GM18873 (cell line): ENCODE measurements at regions not wholly inside any gene's neighbourhood (a gene's known extent, or its start where the extent isn't known, plus 50 kb on each side); places are given as distances from the start of the nearest gene placed in this dataset.

Source experiments
- ATAC-seq: cut with Tn5 transposase; IDR thresholded peaks from one replicate; pipeline ENCODE4 v1.9.1; 2021; ENCODE audit warnings: mild to moderate bottlenecking, moderate library complexity, moderate number of reproducible peaks; ENCODE audit not compliant: unreplicated experiment, low FRiP score

DNA sequence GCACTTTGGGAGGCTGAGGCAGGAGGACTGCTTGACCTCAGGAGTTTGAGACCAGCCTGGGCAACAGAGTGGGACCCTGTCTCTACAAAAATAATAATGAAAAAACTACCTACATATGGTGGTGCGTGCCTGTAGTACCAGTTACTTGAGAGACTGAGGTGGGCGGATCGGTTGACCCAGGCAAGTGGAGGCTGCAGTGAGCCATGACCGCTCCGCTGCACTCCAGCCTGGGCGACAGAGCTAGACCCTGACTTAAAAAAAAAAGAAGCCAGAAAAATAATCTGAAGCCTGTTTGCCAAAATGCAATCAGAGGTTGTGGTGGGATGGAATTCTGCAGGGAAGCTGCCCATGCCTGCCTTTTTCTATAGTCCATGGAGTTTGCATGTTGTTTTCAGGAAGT lies 50.4 kb upstream of the GGTA1 start:
- no peak for ATAC-seq

DNA sequence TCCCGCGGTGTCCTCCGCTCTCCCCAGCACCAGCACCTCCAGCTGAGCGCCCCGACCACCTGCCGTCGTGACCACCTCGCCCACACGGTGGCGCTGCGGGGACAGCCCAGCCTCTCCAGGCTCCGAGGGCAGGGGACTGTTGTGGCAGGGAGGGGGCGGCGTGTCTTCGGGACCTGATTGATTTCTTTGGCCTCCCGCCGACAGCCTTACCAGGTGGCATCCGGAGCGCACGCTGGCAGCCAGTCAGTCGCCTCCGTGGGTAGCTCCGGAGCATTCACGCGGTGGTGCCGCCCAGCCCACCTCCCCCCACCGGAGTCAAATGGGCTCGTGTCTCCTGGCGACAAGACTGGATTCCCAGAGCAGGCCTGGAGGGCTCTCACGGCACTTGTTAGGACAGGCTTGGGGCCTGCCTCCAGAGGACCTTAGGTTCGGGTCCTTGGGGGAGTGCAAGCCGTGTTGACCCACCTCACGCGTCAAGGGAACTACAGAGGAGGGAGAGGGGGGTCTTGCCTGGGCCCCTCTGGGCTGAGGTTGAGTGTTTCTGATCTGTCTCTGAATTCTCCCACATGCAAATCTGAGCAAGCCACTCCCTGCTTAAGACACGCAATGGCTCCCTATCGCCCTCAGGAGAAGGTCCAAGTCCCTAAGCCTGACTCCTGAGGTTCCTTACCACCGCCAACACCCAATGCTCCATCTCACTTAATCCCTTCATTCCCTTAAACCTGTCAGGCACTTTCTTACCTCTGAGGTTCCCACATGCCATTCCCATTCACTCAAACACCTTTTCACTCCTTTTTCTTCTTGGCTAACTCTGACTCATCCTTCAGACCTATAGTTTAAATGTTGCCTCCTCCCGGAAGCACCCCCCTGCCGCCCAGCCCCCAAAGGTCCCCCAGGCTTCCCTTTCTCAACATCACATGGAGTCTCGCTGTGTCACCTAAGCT lies 51.2 kb upstream of the GGTA1 start:
- ATAC-seq: peak; percentile 49

DNA sequence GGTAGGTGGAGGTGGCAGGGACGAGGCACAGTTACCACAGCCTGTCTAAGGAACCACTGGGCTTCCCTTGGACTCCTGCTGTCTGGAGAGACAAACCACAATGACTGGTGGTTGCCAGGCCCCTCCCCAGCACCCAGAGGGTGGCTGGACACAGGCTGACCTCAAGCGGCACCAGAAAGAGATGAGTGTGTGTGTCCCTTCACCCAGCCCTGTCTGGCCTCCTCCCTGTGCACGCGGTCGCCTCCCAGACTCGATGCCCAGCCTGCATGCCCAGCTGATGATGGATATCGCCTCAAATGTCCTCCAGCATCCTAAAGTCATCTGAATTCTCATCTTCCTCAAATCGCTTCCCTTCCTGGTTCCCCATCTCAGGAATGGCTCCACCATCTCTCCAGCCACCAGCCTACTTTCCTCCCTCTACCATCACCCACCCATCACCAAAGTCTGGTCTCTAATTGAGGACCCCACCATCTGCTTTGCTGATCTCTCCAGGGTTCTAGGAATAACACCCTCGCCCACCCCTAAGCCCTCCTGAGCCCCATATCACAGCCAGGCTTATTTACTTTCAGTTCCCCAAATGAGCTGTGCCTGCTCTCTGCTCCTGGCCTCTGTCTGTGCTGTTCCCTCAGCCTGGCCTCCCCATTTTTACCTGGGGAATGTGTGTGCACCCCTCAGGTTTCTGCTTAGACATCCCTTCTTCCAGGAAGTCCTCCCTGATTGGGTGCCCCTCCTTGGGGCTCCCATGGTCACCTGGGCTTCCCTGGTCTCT lies 52.5 kb upstream of the GGTA1 start:
- ATAC-seq: no peak

DNA sequence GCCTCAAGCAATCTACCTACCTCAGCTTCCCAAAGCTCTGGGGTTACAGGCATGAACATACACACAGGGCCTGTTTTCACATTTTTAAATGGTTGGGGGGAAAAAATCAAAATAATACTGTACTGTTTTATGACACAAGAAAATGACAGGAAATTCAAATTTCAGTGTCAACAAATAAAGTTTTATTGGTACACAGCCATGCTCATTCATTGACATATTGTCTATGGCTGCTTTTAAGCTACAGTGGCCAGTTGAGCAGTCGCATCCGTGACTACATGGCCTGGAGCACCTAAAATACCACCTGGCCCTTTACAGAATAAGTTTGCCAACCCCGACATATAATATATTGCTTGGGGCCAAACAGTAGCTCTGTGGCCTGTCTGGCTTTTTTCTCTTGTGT lies 56.4 kb upstream of the GGTA1 start:
- ATAC-seq: no peak

DNA sequence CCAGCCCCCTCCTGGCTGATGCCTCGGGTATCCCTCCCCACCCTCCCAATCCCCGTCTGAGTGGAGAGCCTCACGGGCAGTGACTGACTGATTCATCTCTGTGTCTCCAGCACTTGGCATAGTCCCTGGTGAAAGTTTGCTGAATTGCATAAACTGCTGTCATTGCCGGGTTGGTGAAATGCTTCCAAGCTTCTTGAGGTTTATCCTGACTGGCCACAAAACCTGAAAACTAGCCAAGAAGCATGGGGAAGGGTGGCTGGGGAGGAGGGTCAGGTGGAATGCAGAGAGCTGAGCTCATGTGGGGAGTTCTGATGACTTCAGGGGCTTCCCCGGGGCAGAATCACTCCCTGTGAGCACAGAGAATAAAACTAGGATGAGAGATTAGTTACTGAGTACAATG lies 56.9 kb upstream of the GGTA1 start:
- ATAC-seq: no peak

DNA sequence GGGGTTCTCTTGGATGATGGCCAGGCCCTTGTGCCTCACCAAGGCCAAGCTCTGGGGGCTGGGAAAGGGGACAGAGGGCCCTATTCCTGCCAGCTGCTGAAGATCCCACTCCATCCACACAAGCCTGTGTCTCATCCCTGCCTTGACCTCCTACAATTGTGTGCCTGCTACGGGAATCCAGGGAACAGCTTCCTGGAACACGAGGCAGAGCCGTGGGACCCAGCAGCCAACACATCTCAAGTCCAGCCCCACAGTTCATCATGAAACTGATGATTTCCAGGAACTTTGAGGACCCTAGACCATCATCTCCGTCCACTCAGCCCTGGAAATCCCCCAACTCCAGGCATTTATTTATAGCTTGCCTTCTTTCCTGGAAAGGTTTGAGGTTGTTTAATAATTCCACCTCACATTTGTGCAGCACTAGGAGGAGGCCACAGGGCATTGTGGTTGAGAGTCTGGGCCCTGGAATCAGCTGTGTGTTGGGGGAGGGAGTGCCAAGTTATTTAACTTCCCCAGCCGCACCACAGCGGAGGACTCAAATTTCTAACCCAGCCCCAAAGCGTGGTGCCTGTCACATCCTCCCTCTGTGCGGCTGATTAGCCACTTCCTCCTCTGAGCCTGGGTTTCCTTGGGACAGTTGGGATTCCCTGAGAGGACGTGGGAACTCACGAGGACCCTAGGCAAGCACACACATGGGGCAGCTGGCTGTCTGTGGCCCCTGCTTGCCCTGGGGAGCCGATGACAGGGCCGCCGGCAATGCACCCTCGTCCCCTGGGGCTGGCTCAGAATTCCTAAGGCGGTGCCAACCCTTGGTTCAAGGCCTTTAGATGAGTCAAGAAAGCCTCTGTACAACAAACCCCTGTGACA lies 58.2 kb upstream of the GGTA1 start:
- no peak for ATAC-seq

DNA sequence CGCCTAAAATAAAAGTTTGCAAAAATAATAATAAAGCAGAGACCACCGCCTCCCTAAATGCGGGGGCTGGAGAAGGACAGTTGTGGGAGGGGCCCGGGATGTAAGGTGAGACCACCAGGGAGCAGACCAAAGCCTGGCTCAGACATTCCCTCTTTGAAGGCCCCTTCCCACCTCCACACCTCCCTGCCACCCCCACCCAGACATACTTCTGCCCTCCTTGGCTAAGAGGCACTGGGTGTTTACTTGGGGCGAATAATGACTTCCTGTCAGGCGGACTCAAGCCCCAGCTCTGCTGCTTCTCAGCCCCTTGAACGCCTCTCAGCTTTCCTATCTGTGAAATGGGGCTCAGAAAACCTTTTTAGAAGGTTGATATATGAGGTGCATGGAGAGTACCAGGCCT lies 58.8 kb upstream of the GGTA1 start:
- ATAC-seq: no peak

DNA sequence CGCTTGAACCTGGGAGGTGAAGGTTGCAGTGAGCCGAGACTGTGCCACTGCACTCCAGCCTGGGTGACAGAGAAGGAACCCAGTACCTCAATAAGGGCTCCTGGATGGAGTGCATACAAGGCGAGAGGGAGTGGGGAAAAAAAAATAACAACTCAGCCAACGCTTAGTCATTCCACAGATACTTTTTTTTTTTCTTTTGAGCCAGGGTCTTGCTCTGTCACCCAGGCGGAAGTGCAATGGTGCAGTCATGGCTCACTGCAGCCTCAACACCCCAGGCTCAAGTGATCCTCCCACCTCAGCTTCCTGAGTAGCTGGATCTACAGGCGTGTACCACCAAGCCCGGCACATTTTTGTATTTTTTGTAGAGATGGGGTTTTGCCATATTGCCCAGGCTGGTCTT lies 59.5 kb upstream of the GGTA1 start:
- no peak for ATAC-seq

DNA sequence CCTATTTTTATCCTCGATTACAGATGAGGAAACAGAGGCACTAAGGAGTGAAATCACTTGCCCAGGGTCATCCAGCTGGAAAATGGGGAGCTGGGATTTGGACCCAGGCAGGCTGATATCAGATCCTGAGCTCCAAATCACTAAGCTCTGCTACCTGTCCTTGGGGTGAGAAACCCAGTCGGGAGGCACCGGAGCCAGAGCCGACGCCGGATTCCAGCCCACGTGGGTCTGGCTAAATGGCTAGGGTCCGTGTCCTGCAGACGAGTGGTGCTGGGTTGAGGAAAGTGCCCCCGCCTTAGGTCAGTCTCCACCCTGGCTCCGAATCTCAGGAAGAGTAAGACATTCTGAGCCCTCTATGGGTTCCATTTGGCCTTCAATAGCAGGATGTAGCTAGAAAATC lies 61.3 kb upstream of the GGTA1 start:
- no peak for ATAC-seq

DNA sequence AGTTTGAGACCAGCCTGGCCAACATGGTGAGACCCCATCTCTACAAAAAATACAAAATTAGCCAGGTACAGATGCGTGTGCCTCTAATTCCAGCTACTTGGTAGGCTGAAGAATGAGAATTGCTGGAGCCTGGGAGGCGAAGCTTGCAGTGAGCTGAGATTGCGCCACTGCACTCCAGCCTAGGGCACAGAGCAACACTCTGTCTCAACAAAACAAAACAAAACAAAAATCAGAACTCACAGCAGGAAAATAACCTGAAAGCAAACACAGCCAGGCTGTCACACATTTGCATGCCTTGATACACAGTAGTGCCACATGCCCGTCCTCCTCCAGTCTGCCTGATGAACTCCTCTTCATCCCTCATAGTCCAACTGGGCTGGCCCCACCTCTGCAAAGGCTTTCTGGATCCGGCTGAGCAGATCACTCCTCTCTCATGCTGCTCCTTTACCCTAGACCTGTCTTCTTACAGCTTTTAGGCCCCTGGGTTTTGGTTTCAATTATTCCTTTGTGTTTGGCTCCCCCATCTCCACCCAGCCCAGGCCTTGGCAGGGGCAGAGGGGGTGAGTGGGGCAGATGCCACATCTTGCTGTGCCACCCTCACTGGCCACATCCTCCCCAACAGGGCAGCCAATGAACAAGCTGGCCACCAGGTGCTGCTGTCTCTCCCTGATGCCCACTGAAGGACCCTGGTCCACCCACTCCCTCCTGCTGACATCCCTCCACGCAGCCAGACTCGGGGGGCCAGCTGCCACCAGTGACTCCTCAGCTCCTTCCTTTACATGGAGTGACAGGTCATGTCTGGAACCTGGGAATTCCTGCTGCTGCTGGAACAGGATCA lies 62.0 kb upstream of the GGTA1 start:
- ATAC-seq: no peak

DNA sequence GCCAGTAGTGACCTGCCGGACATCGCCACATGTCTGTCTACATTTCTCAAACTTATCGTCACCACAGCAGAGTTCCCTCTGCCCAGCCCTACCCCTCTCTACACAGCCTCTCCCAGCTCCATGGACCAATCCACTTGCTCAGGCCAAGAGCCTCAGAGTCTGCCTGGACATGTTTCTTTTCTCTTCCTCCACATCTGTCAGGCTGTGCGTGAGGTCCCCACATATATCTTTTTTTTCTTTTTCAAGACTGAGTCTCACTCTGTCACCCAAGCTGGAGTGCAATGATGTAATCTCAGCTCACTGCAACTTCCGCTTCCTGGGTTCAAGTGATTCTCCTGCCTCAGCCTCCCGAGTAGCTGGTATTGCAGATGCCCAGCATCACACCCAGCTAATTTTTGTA lies 62.7 kb upstream of the GGTA1 start:
- ATAC-seq: no peak

DNA sequence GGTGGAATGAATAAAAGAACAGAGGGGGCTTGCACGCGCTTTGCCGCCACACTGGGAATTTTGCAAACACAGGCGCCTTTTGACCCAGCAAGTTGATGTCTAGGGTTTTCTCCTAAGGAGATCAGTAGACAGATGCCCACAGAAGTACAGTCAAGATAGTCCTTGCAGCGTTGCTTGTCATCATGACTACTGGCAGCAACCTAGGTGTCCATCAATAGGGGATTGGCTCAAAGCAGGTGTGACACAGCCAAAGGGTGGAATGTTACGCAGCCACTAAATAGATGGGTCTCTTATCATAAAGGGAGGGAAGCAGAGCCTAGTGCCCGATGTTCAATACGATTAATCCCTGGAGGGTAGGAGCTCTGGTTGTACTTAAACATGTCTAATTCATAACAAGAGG lies 63.8 kb upstream of the GGTA1 start:
- ATAC-seq: no peak

DNA sequence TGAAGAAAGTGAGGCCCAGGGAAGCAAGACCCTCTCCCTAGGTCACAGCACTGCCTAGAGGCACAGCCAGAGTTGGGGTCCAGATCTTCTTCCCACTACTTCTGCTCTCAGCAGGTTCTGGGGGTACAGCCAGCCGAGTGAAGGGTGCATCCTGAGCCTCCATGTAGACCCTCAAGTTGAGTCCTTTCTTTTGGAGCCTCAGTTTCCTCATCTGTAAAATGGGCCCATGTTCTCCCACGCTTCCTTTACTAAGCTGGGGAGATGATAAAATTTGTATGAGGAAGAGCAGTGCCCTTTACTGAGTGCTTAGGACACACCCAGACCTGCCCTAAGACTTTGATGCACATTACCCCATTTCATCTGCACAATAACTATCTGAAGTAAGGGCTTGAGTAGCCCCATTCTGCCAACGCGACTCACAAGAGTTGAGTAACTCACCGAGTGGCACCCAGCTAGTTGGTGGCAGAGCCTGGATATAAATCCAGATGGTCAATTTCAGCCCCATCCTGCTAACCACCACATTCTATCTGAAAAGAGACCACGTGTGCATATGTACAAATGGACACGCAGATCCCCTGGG lies 64.3 kb upstream of the GGTA1 start:
- ATAC-seq: no peak

DNA sequence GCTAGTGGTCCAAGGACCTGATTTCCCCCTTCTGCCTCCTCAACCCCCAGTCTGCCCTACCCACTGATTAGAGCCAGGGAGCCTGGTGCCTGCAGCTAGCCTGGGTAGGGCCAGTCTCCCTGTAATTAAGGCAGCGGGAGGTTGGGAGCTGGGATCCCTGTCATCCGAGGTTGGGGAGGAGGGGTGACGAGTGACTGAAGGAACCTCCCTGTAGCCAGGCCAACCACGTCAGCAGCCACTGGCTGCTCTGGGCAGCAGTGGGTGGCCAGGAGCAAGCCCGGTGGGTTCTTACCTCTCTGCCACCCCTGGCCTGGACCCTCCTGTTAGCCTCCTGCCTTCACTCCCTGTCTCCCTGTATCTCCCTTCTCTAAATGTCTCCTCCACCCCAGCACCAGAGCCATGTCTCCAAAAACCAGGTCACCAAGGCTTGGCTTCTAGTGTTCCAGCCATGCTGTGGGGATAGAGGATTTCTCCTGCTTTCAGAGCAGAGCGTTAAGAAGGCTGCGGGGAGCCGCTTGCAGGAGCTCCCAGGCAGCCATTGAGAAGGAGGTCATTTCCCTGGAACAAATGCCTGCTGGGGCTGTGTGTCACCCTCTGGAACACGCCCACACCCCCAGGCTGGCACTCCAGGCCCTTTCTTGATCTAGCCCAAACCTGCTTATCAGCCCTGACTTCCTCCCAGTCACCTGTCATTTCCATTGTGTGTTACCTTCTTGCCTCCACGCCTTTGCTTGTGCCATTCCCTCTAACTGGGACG lies 65.0 kb upstream of the GGTA1 start:
- ATAC-seq: no peak

DNA sequence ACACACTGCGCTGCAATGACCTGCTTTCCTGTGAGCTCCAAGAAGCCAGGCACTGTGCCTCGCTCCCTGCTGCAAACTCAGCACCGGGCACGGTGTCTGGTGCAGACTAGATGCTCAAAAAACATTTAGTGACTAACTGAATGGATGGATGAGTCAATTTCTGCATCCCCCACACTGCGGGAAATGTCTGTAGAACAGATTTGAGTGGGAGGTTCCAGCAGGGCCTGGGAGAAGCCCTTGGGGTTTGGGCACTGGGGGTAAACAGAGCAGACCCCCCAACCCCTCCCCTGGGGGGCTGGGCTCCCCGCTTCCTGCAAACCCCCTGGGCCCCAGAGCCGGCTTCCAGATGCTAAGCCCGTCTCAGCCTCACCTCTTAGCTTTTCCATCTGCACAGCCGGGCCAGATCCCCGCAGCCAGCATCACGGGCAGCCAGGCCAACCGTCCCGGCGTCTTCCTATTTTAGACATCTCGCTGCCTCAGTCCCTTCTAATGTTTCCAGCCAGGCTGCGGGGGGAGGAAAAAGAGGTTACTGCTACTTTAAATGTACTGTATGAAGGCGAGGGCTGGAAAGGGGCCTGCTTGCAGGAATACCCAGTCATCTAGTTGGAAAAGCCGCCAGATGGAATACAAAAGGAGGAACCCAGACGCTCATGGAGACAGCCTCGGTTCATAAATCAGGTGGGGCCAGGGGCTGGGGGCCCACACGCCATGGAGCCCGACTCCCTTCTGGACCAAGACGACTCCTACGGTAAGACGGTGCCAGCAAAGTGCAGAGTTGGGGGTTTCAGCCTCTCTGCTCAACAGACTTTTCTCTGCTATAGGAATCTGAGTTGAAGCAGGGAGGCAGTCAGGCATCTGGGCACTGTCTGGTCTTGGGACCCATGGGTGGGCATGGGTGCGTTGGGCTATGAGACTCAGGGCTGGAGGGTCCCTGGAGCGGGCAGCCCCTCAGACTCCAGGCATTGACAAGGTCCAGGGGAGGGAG lies 67.1 kb upstream of the GGTA1 start:
- no peak for ATAC-seq

DNA sequence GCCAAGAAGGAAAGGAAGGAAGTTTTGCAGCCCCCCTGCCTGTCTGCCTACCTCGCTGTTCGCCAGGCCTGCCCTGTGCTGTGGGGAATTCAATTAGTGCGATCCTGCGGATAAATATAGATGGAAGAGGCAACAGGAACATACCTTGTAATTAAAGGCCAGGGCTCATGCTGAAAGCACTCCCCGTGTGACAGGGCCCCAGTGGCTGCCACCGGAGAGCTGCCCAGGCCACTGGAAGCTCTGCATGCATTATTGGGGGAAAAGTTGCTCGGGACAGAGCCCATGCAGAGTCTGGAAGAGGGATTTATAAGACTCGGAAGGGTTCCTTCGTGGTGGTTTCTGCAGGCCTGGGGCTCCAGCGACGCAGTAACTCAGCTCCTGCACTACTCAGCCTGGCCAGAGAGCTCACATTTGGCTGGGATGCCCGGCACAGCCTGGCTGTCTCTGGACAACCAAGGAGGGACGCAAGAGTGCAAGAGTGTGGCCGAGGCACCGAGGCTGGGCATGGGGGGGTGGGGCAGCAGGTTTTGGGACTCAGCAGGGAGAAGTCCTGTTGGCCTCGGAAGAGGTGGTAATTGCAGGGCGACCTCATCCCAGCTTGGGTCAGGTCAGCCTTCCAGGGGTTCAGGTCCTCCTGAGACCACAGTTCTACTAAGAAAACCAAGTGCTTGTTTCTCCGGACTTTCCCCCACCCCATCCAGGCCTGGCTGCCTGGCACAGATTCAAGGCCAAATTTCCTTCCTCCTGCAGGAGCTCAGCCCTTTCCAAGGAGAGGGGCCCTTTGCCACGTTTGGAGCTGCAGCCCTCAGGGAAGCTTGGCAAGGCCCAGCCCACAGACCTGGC lies 68.1 kb upstream of the GGTA1 start:
- no peak for ATAC-seq
